H1 (cell line): ENCODE measurements at regions not wholly inside any gene's neighbourhood (a gene's known extent, or its start where the extent isn't known, plus 50 kb on each side); places are given as distances from the start of the nearest gene placed in this dataset.

Experiments used
- CTCF ChIA-PET: fragments of 300-600 bp; sonication (Branson Sonifier 250); formaldehyde crosslinking; loops from one replicate; lab custom pipeline; 2021; ENCODE audit not compliant: partially characterized antibody; lab: Charles Lee
- POLR2A ChIA-PET: fragments of 300-600 bp; sonication (Branson Sonifier 250); formaldehyde crosslinking; loops from one replicate; lab custom pipeline; 2021; ENCODE audit warnings: inconsistent platforms; ENCODE audit not compliant: partially characterized antibody; lab: Charles Lee
- DNase-seq, 2 experiments: peaks; one replicate each; pipeline versions ENCODE4 v3.0.0 to v3.0.0-alpha.2; 2010 to 2022; ENCODE audit warnings: low spot score in 2 of 2, low read depth in 1 of 2, mixed read lengths in 1 of 2
- FAIRE-seq: peaks from 2 replicates; lab custom pipeline; 2011; peaks lifted over from hg19 to GRCh38; lab: Jason Lieb, UNC
- H2AFZ ChIP-seq: 2 replicates; pipeline ENCODE4 v1.8.1; 2012; ENCODE audit warnings: low read length, inconsistent platforms
- H2AK5ac ChIP-seq: 2 replicates; pipeline ENCODE4 v1.6.1; 2013; ENCODE audit warnings: low read depth, low read length
- H2BK120ac ChIP-seq: replicated peaks from 2 replicates; pipeline ENCODE3; 2013; ENCODE audit warnings: low read depth, low read length, inconsistent platforms
- H2BK12ac ChIP-seq: 2 replicates; pipeline ENCODE4 v1.6.1; 2013; ENCODE audit warnings: low read depth, low read length
- H2BK15ac ChIP-seq: 2 replicates; pipeline ENCODE4 v1.6.1; 2013; ENCODE audit warnings: low read length
- H2BK20ac ChIP-seq: 2 replicates; pipeline ENCODE4 v1.6.1; 2013; ENCODE audit warnings: low read length
- H2BK5ac ChIP-seq: 2 replicates; pipeline ENCODE4 v1.6.1; 2013; ENCODE audit warnings: low read depth, low read length
- H3K14ac ChIP-seq: 2 replicates; pipeline ENCODE4 v1.6.1; 2013; ENCODE audit warnings: inconsistent platforms; ENCODE audit not compliant: insufficient read length
- H3K18ac ChIP-seq: 2 replicates; pipeline ENCODE4 v1.6.1; 2013; ENCODE audit warnings: low read length; ENCODE audit errors: extremely low read depth
- H3K23ac ChIP-seq: 2 replicates; pipeline ENCODE4 v1.6.1; 2013; ENCODE audit warnings: inconsistent platforms; ENCODE audit not compliant: insufficient read length
- H3K23me2 ChIP-seq: 2 replicates; pipeline ENCODE4 v1.6.1; 2013; ENCODE audit warnings: low read depth, low read length
- H3K27ac ChIP-seq: 2 replicates; pipeline ENCODE4 v1.6.1; 2011; ENCODE audit warnings: low read depth, low read length, inconsistent platforms
- H3K27me3 ChIP-seq, 4 experiments: replicated peaks in 1 of 4; 1 replicate in 1 of 4; 2 replicates in 3 of 4; pipeline versions ENCODE4 v1.6.1 to v1.8.1; 2011 to 2013; ENCODE audit warnings: low read length in 3 of 4, mild to moderate bottlenecking in 3 of 4, inconsistent platforms in 2 of 4, mixed read lengths in 2 of 4, moderate library complexity in 1 of 4; ENCODE audit not compliant: control insufficient read depth in 3 of 4, insufficient read depth in 3 of 4; ENCODE audit errors: extremely low read depth in 1 of 4
- H3K36me3 ChIP-seq, 4 experiments: 2 replicates each; pipeline versions ENCODE4 v1.6.1 to v1.8.1; 2011 to 2013; ENCODE audit warnings: mild to moderate bottlenecking in 4 of 4, low read length in 3 of 4, moderate library complexity in 2 of 4, control low read depth in 1 of 4, inconsistent platforms in 1 of 4; ENCODE audit not compliant: insufficient read depth in 4 of 4, control insufficient read depth in 2 of 4
- H3K4ac ChIP-seq: replicated peaks from 2 replicates; pipeline ENCODE3; 2013; ENCODE audit warnings: low read length, low read depth, mixed read lengths, inconsistent platforms; ENCODE audit not compliant: insufficient read length
- H3K4me1 ChIP-seq, 4 experiments: replicated peaks in 1 of 4; 1 replicate in 1 of 4; 2 replicates in 3 of 4; pipeline versions ENCODE4 v1.6.1 to v1.8.1; 2011 to 2013; ENCODE audit warnings: low read length in 3 of 4, inconsistent platforms in 2 of 4, mixed read lengths in 1 of 4; ENCODE audit not compliant: insufficient read depth in 4 of 4, control insufficient read depth in 3 of 4
- H3K4me2 ChIP-seq, 2 experiments: 2 replicates each; pipeline versions ENCODE4 v1.6.1 to v1.8.1; 2011 to 2013; ENCODE audit warnings: low read depth in 2 of 2, low read length in 2 of 2, control low read depth in 1 of 2, inconsistent platforms in 1 of 2, mild to moderate bottlenecking in 1 of 2; ENCODE audit not compliant: insufficient read depth in 1 of 2
- H3K4me3 ChIP-seq, 4 experiments: fragments of 200-600, 300-600 bp in 1 of 4; sonication (generic), shearing (Covaris generic), sonication (Bioruptor Twin) in 1 of 4; 2 replicates each; pipeline versions ENCODE4 v1.5.1 to v1.8.1; 2011 to 2016; ENCODE audit warnings: low read length in 4 of 4, low read depth in 3 of 4, control low read depth in 2 of 4, inconsistent platforms in 2 of 4, mild to moderate bottlenecking in 2 of 4, mixed read lengths in 1 of 4, moderate library complexity in 1 of 4; ENCODE audit not compliant: insufficient read depth in 2 of 4; ENCODE audit errors: extremely low read depth in 1 of 4
- H3K56ac ChIP-seq: replicated peaks from 2 replicates; pipeline ENCODE3; 2013; ENCODE audit warnings: low read depth, mild to moderate bottlenecking, mixed read lengths, low read length, inconsistent platforms; ENCODE audit not compliant: insufficient read length
- H3K79me1 ChIP-seq: 2 replicates; pipeline ENCODE4 v1.6.1; 2013; ENCODE audit warnings: low read depth, low read length, control low read depth
- H3K79me2 ChIP-seq, 2 experiments: 2 replicates each; pipeline versions ENCODE4 v1.6.1 to v1.8.1; 2012 to 2013; ENCODE audit warnings: low read length in 2 of 2, mild to moderate bottlenecking in 2 of 2, inconsistent platforms in 1 of 2; ENCODE audit not compliant: insufficient read depth in 2 of 2, control insufficient read depth in 1 of 2
- H3K9ac ChIP-seq, 4 experiments: replicated peaks in 1 of 4; 1 replicate in 1 of 4; 2 replicates in 3 of 4; pipeline versions ENCODE4 v1.6.1 to v1.8.1; 2011 to 2013; ENCODE audit warnings: low read depth in 3 of 4, low read length in 3 of 4, control low read depth in 2 of 4, mild to moderate bottlenecking in 2 of 4, moderate library complexity in 2 of 4, inconsistent platforms in 1 of 4; ENCODE audit errors: extremely low read depth in 1 of 4
- H3K9me3 ChIP-seq, 2 experiments: 2 replicates each; pipeline versions ENCODE4 v1.6.1 to v1.8.1; 2012 to 2013; ENCODE audit warnings: mild to moderate bottlenecking in 2 of 2, moderate library complexity in 2 of 2, control low read depth in 1 of 2, inconsistent platforms in 1 of 2, low read depth in 1 of 2, low read length in 1 of 2, mixed read lengths in 1 of 2; ENCODE audit not compliant: insufficient read depth in 2 of 2
- H4K20me1 ChIP-seq, 2 experiments: replicated peaks in 1 of 2; 2 replicates each; pipeline versions ENCODE3 to v1.8.1; 2011 to 2013; ENCODE audit warnings: inconsistent platforms in 2 of 2, low read length in 2 of 2, mild to moderate bottlenecking in 1 of 2; ENCODE audit not compliant: insufficient read depth in 2 of 2, control insufficient read depth in 1 of 2
- H4K5ac ChIP-seq: 2 replicates; pipeline ENCODE4 v1.6.1; 2013; ENCODE audit warnings: low read length, low read depth, mixed read lengths, inconsistent platforms; ENCODE audit not compliant: insufficient read length
- H4K8ac ChIP-seq: 2 replicates; pipeline ENCODE4 v1.8.0; 2013; ENCODE audit warnings: mild to moderate bottlenecking, moderate library complexity, low read length, inconsistent platforms; ENCODE audit not compliant: insufficient read depth; ENCODE audit errors: extremely low read depth
- H4K91ac ChIP-seq: replicated peaks from 2 replicates; pipeline ENCODE3; 2013; ENCODE audit warnings: low read length, mixed read lengths, inconsistent platforms; ENCODE audit not compliant: insufficient read length
- ASH2L ChIP-seq: fragments of 200-600, 300-600 bp; sonication (generic); IDR thresholded peaks from one replicate; pipeline ENCODE4 v1.7.1; 2017; ENCODE audit warnings: low read length
- CHD1 ChIP-seq: IDR thresholded peaks from 2 replicates; pipeline ENCODE4 v1.6.1; 2012; ENCODE audit warnings: low read depth, low read length, improper control_type of control experiment
- GABPA ChIP-seq: IDR thresholded peaks from 2 replicates; pipeline ENCODE4 v1.6.1; 2011; ENCODE audit warnings: mild to moderate bottlenecking, low read length, moderate library complexity, borderline replicate concordance; ENCODE audit not compliant: insufficient read depth
- GTF2F1 ChIP-seq: IDR thresholded peaks from 2 replicates; pipeline ENCODE4 v1.6.1; 2012; ENCODE audit warnings: low read depth, low read length, improper control_type of control experiment, borderline replicate concordance
- SP4 ChIP-seq: IDR thresholded peaks from 2 replicates; pipeline ENCODE4 v1.6.1; 2012; ENCODE audit warnings: low read length, inconsistent platforms
- YY1 ChIP-seq: IDR thresholded peaks from 2 replicates; pipeline ENCODE4 v1.6.1; 2011; ENCODE audit warnings: low read depth, mild to moderate bottlenecking, low read length

DNA sequence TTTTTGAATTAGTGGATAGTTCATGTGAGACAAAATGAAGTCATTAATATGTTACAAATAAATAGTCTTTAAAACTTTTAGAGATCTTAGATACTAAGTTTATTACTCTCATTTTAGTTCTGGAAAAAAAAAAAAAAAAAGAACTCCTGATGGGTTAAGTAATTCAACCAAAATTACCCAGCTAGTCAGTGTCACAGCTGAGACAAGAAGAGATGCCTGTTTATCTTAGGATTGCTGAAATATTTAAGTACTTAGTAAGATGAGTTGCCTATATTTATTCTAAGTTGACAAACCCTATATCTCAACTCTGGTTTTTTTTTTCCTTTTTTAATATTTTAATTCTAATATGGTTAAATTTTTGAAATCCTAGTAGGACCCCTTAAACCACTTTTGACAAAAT lies 781.0 kb upstream of the LRRN3 start:
- DNase-seq (no peak), FAIRE-seq (no peak)

More for the DNA sequence above, 781.0 kb upstream of the LRRN3 start:
- Histone ChIP-seq H2BK5ac (no peak overlapping the region), H2BK12ac (no peak overlapping the region), H3K56ac (no peak overlapping the region), H2BK15ac (no peak overlapping the region), H2AFZ (no peak overlapping the region)
- TF ChIP-seq CHD1 (no peak), GABPA (no peak), GTF2F1 (no peak), SP4 (no peak), ASH2L (no peak), YY1 (no peak)
- TF ChIP-seq, all 59 proteins: peak for 0
- Histone ChIP-seq H3K4me2 (no peak overlapping the region), H3K79me2 (no peaks in the 10 kb centered on the region), H3K9me3 (no peaks in the 10 kb centered on the region), H4K5ac (no peak overlapping the region), H3K27ac (no peak overlapping the region), H3K9ac (no peak overlapping the region), H3K4ac (no peak overlapping the region), H4K91ac (no peak overlapping the region), H4K20me1 (no peaks in the 10 kb centered on the region), H3K23me2 (no peaks in the 10 kb centered on the region; the same call in none of the 2 replicates), H3K23ac (no peak overlapping the region), H4K8ac (no peak overlapping the region), H2AK5ac (no peak overlapping the region), H3K14ac (no peak overlapping the region), H3K79me1 (no peaks in the 10 kb centered on the region), H2BK20ac (no peak overlapping the region), H2BK120ac (no peak overlapping the region), H3K27me3 (no peaks in the 10 kb centered on the region), H3K4me1 (no peaks in the 10 kb centered on the region), H3K18ac (no peak overlapping the region), H3K4me3 (no peak overlapping the region), H3K36me3 (no peaks in the 10 kb centered on the region)
- ChIA-PET CTCF (no interaction called here), POLR2A (no interaction called here)
